Amygdala (tissue), 56 donors: ENCODE measurements at regions not wholly inside any gene's neighbourhood (a gene's known extent, or its start where the extent isn't known, plus 50 kb on each side); places are given as distances from the start of the nearest gene placed in this dataset.
A peak's percentile ranks its signal among the peaks of the same experiment; 100 is the strongest.

Source experiments
- DNase-seq, 56 donors: peaks; one replicate each; lab custom pipeline; 2025; lab: John Stamatoyannopoulos, UW

GRCh38 chr6:154885214-154885613 is 109.9 kb upstream of the TIAM2 start:
- DNase-seq, result no peak

GRCh38 chr6:154886016-154886415 is 109.1 kb upstream of the TIAM2 start:
- DNase-seq, result no peak

- DNase-seq, result no peak
Observed at GRCh38 chr6:154886471-154886870, 108.6 kb upstream of the TIAM2 start.

GRCh38 chr6:154887051-154887450 is 108.1 kb upstream of the TIAM2 start:
- DNase-seq, result no peak

- DNase-seq, result peak in 11 of 56 donors; percentile 10 to 35 (median 21)
Observed at GRCh38 chr6:154888421-154889295, 106.5 kb upstream of the TIAM2 start.

GRCh38 chr6:154890874-154891273 is 104.2 kb upstream of the TIAM2 start:
- DNase-seq, result no peak

GRCh38 chr6:154891901-154892300 is 103.2 kb upstream of the TIAM2 start:
- DNase-seq, result no peak

GRCh38 chr6:154893917-154894316 is 101.2 kb upstream of the TIAM2 start:
- no peak for DNase-seq

- no peak for DNase-seq
Observed at GRCh38 chr6:154894902-154895301, 100.2 kb upstream of the TIAM2 start.

GRCh38 chr6:154895841-154896240 is 99.3 kb upstream of the TIAM2 start:
- no peak for DNase-seq

GRCh38 chr6:154898821-154899220 is 96.3 kb upstream of the TIAM2 start:
- DNase-seq, result no peak

GRCh38 chr6:154899824-154900463 is 95.2 kb upstream of the TIAM2 start:
- no peak for DNase-seq

GRCh38 chr6:154901876-154902552 is 93.1 kb upstream of the TIAM2 start:
- peak in 17 of 56 donors; percentile 4 to 36 (median 13) for DNase-seq

GRCh38 chr6:154907291-154907690 is 87.8 kb upstream of the TIAM2 start:
- no peak for DNase-seq

- DNase-seq, result no peak
Observed at GRCh38 chr6:154908723-154909122, 86.4 kb upstream of the TIAM2 start.

GRCh38 chr6:154909311-154909710 is 85.8 kb upstream of the TIAM2 start:
- no peak for DNase-seq

GRCh38 chr6:154909821-154910220 is 85.3 kb upstream of the TIAM2 start:
- DNase-seq, result no peak

- DNase-seq, result no peak
Observed at GRCh38 chr6:154914288-154914687, 80.8 kb upstream of the TIAM2 start.

GRCh38 chr6:154916857-154917256 is 78.3 kb upstream of the TIAM2 start:
- no peak for DNase-seq

- DNase-seq, result no peak
Observed at GRCh38 chr6:154917941-154918340, 77.2 kb upstream of the TIAM2 start.

GRCh38 chr6:154919806-154920205 is 75.3 kb upstream of the TIAM2 start:
- DNase-seq, result no peak
